ENCODE measurements at regions not wholly inside any gene's neighbourhood (a gene's known extent, or its start where the extent isn't known, plus 50 kb on each side); places are given as distances from the start of the nearest gene placed in this dataset.
"Not testable (repeated sequence)": the region's sequence is repeated elsewhere in the genome, so short reads cannot be mapped to it uniquely, and the experiment has no call there.

DNA sequence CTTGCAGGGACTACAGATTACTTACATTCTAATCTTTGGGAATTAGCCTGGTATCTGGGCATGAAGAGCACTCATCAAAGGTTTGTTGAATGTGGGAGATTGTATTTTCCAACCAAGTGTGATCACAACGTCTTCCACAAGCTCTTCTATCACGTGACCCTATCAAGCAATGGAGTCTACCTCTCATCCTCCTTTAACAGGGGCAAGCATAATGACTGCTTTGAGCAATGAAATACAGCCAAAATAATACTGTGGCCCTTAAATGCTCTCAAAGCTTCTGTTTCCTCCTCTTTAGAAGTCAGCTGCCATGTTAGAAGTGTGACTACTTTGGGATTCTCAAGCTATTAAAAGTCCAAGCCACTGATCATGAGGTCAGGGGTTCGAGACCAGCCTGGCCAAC, 794.2 kb upstream of the TPTE start:
- TF ChIP-seq, protein P1, sequence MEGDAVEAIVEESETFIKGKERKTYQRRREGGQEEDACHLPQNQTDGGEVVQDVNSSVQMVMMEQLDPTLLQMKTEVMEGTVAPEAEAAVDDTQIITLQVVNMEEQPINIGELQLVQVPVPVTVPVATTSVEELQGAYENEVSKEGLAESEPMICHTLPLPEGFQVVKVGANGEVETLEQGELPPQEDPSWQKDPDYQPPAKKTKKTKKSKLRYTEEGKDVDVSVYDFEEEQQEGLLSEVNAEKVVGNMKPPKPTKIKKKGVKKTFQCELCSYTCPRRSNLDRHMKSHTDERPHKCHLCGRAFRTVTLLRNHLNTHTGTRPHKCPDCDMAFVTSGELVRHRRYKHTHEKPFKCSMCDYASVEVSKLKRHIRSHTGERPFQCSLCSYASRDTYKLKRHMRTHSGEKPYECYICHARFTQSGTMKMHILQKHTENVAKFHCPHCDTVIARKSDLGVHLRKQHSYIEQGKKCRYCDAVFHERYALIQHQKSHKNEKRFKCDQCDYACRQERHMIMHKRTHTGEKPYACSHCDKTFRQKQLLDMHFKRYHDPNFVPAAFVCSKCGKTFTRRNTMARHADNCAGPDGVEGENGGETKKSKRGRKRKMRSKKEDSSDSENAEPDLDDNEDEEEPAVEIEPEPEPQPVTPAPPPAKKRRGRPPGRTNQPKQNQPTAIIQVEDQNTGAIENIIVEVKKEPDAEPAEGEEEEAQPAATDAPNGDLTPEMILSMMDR (IDR thresholded peaks at IDR 0.05) = not testable (repeated sequence)
- TF ChIP-seq ZFX (IDR thresholded peaks at IDR 0.05; ENCODE audit: borderline replicate concordance) = not testable (repeated sequence)
